T47D (cell line): ENCODE measurements at regions not wholly inside any gene's neighbourhood (a gene's known extent, or its start where the extent isn't known, plus 50 kb on each side); places are given as distances from the start of the nearest gene placed in this dataset.
"Not testable (repeated sequence)": the region's sequence is repeated elsewhere in the genome, so short reads cannot be mapped to it uniquely, and the experiment has no call there.

ENCODE experiments used
- DNase-seq, 2 experiments: peaks; one replicate each; pipeline versions ENCODE4 v3.0.0 to v3.0.0-alpha.2; 2011 to 2012; ENCODE audit warnings: low read depth in 1 of 2, low spot score in 1 of 2
- JUND ChIP-seq: IDR thresholded peaks from 2 replicates; pipeline ENCODE4 v1.6.1; 2012; ENCODE audit warnings: low read depth
- in situ Hi-C: cut with HindIII; loops from 2 replicates; pipeline ENCODE4 v1.10.0; 2016; ENCODE audit warnings: low sequenced_read_pairs, low pct_unique_long_range_greater_than_20kb

DNA sequence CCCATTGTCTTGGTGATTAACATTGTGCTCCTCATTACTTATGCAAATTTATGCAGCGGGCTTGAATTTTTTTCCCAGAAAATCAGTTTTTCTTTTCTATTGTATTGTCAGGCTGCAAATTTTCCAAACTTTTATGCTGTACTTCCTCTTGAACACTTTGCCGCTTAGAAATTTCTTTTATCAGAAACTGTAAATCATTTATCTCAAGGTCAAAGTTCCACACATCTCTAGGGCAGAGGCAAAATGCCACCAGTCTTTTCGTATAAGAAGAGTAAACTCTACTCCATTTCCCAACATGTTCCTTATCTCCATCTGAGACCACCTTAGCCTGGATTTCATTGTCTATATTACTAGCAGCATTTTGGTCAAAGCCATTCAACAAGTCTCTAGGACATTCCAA lies 113.9 kb upstream of the OLFM3 start:
- TF ChIP-seq JUND, result no peak
- in situ Hi-C loops, result no loop called here
- DNase-seq, result no peak

DNA sequence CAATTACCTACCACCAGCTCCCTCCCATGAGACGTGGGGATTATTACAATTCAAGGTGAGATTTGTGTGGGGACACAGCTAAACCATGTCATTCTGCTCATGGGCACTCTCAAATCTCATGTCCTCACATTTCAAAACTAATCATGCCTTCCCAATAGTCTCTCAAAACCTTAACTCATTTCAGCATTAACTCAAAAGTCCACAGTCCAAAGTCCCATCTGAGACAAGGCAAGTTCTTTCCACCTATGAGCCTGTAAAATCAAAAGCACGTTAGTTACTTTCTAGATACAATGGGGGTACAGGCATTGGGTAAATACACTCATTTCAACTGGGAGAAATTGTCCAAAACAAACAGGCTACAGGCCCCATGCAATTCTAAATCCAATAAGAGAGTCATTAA lies 112.8 kb upstream of the OLFM3 start:
- DNase-seq, in situ Hi-C loops: not testable (repeated sequence)

DNA sequence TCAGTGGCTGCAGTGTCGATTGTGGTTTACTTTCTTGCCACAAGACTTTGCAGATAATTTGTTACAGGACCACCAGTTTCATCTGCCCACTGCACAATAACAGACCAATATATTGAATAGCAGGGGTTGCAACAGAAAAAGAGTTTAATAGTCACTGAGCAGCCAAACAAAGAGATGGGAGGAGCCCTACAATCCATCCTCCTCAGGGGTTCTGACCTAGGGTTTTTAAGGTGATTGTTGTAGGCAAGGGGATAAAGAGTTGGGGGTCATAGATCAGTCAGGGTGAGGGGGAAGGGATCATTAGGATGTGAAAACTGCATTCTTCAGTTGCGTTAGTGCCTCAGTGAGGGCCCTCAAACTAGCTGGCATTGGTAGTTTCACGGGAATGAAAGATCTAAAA lies 110.7 kb upstream of the OLFM3 start:
- no peak for DNase-seq
- in situ Hi-C loops, result no loop called here
- TF ChIP-seq JUND, result no peak

DNA sequence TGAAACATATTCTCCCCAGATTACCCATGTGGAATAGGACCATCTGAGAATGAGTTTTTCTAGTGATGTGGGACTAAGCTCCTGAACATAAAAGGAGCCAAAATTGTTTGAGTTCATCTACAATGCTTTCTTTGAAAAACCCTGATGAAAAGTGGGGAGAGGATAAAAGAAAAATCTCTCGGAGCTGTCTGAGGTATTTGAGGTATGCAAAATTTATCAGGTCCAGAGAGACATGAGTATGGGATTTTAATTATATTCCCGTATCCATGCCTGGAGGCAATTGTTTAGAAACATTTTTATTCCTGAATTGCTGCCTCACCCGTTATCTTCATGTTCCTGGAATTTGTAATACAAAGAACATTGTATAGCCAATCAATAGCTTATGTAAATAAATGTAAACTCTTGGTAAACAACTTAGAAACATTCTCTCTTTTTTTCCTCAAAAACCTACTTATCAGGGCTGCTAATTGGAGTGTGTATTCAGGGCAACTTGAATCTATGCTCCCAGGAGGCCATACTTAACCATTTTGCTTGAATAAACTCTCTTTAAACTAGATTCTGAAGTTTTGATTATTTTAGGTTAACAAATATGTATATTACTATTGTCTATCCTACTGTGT lies 109.3 kb upstream of the OLFM3 start:
- in situ Hi-C loops, result no loop called here
- TF ChIP-seq JUND, result no peak
- no peak for DNase-seq

DNA sequence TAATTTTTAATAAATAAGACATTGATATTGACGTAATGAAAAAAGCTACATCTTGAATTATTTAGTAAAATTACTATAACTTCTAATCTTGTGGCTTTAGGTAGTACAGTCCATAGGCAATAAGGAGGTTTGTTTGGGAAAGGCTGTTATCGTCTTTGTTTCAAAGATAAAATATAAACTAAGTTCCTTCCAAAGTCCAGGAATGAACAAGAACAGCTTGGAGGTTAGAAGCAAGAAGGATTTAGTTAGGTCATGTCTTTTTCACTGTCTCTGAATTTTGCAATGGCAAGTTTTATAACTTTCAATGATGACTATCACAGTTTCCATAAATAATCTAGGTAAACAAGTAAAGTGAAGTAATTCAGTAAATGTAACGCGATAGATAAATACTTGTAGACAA lies 106.9 kb upstream of the OLFM3 start:
- TF ChIP-seq JUND, result no peak
- in situ Hi-C loops, result no loop called here
- no peak for DNase-seq

DNA sequence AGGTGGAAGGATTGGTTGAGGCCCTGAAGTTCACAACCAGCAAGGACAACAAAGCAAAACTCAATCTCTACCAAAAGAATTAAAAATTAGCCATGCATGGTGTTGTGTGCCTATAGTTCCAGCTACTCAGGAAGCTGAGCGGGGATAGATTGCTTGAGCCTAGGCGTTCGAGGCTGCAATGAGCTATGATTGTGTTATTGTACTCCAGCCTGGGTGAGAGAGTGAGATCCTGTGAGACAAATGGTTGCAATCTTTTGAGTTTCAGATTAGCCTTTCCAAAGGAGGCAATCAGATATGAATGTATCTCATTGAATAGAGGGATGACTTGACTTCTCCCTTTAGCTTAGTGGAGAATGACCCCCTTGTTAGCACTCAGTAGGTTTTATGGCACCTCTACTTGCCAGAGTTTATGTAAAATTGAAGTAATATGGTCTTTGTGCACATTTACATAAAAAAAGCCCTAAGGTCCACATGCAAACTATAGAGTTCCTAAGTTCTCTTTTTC lies 105.6 kb upstream of the OLFM3 start:
- no peak for TF ChIP-seq JUND
- in situ Hi-C loops, result no loop called here
- DNase-seq, result no peak

DNA sequence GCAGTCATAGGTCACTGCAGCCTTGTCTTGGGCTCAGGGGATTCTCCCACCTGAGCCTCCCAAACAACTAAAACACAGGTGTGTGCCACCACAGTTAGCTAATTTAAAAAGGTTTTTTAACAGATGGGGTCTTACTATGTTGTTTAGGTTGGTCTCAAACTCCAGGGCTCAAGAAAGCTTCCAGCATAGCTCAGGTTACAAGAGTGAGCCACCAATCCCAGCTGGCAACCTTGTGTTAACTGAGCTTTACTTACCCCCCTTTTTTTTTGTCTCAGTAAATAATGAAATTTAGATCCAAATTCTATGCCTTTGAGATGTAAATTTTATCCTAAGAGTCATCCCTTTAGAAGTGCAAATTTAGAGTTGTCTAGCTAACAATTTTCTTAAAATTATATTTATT lies 103.9 kb upstream of the OLFM3 start:
- in situ Hi-C loops, result no loop called here
- no peak for DNase-seq
- TF ChIP-seq JUND, result no peak

DNA sequence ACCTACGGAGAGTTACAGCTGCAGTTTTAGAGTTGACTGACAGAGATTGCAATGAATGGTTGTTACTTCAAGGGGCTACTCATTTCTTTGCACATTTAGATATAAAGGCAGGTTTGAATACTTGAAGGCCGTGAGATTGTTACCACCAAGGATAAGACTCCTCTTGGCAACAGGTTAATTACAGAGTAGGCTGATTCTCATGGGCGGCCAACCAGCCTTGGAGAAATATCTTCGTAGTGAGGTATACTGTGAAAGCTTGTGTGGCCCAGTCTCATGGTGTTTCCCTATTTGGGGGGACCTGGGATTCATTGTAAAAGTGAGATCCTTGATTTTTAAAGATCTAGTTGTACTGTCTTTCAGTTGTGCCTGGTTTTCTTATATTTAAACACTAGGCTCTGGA lies 103.2 kb upstream of the OLFM3 start:
- TF ChIP-seq JUND, result no peak
- no peak for DNase-seq

DNA sequence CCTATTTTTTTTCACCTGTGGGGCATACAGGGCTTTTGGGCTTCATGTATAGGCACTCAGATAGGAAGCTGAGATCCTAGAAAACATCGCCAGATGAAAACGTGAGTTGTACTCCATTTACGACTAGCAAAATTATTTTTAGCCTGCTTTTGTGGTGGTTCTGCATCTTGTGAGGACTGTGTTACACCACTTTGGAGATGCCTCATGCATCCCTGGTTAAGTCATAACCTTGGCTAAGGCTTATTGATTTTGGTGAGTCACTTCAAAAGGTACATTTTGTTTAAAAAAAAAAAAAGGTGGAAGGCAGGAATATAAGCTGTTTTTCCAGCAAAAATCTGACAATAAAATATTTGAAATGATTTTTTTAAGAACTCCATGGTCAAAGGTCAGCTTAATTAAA lies 101.8 kb upstream of the OLFM3 start:
- DNase-seq, result no peak
- in situ Hi-C loops, result no loop called here
- TF ChIP-seq JUND, result no peak

More for the DNA sequence above, 103.2 kb upstream of the OLFM3 start:
- in situ Hi-C loops, result no loop called here

DNA sequence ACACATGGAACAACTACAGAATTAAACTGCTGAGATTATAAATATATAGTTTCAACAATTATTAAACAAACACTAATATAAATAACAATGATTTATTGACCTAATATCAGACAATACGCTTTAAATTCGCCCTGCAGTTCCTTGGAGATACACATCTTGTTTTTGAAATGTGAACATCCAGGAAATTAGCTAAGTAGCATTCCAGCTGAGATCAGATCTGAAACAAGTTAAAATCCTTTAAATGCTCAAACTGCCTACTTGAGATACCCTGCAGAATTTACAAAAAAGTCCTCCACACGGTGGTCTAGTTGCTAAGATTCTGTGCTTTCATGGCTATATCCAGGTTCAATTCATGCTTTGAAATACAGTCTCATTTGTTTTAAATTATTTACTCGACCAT lies 101.4 kb upstream of the OLFM3 start:
- in situ Hi-C loops, result no loop called here
- TF ChIP-seq JUND, result no peak
- no peak for DNase-seq

DNA sequence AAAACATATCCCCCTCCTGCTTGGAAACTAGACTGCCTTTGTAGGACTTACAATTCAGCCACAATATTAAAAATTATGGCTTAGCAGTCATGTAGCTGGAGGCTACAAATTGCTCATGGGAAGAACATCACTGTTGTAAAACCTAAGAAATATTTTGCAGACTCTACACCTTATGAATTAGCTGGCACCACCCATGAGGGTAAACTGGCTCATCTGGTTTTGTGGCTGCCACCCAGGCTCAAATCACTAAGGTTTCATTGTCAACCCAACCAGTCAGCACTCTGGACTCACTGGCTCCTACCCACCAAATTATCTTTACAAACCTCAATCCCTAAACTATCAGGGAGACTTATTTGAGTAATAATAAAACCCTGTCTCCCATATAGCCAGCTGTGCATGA lies 100.7 kb upstream of the OLFM3 start:
- in situ Hi-C loops, result no loop called here
- peak in 1 of 2 experiments; percentile 42 for DNase-seq
- TF ChIP-seq JUND, result no peak

DNA sequence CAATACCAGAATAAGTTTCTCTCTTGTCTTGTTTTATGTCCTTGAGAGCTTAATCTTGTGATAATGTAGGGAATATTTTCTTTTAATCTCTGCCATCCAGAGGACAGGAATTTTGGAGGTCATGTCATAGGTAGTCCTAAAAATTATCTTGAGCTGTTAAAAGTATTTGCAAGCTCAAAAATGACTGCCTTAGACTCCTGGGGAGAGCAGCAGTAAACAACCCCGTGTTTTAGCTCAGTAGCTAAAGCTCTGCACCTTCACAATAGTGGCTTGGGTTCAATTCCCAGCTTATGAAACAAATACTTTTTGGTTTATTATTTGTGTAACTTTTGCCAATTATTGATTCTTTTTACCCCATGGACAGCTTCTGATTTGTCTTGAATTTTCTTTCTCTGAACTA lies 99.4 kb upstream of the OLFM3 start:
- DNase-seq, result no peak
- in situ Hi-C loops, result no loop called here
- TF ChIP-seq JUND, result no peak

DNA sequence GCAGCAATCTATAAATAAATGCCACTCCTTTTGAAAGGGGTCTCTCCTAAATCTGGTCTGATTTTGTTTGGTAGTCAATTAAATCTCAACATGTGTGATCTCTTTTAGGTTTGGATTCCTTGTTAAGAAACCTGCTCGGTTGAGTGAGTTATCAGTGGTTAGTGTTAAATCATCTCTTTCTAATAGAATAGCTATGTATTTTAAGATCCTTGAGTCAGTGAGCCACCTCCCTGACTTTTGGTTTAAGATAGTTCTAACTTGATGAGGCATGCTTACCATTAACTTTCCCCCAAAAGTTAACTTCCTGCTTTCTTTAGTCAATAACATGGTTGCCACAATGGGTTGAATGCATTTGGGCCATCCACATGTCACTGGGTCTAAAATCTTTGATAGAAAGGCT lies 93.1 kb upstream of the OLFM3 start:
- in situ Hi-C loops, result no loop called here
- TF ChIP-seq JUND, result no peak
- DNase-seq, result no peak

DNA sequence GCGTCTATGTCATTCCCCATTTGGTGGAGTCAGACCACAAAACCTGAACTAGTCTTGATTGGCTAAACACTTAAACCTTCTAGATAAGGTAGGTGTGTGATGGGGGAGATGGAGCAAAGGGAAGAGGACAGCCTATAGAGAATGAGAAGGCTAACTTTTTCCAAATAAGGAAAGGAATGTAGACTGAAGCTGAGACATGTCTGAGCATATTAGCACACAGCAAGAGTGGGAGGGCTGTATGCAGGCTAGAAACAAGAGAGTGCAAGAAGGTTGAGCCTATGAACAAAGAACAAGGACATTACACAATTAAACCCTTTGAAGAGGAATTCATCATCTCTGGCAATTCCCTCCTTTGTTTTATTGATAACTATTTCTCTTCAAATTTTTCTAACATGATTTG lies 89.2 kb upstream of the OLFM3 start:
- in situ Hi-C loops, result no loop called here
- TF ChIP-seq JUND, result no peak
- no peak for DNase-seq
